Small intestine (tissue), 7 donors: ENCODE measurements at regions not wholly inside any gene's neighbourhood (a gene's known extent, or its start where the extent isn't known, plus 50 kb on each side); places are given as distances from the start of the nearest gene placed in this dataset.

Source experiments
- DNase-seq, 2 donors: peaks; one replicate each; pipeline versions ENCODE4 v3.0.0 to v3.0.0-alpha.2; 2013
- FAIRE-seq: peaks from 2 replicates; lab custom pipeline; 2012; peaks lifted over from hg19 to GRCh38; lab: Jason Lieb, UNC
- H3K27ac ChIP-seq, 3 donors: one replicate each; pipeline ENCODE4 v1.5.1; 2013; ENCODE audit warnings: low read length in 2 of 3, mild to moderate bottlenecking in 2 of 3, control low read depth in 1 of 3, inconsistent platforms in 1 of 3, low read depth in 1 of 3, moderate library complexity in 1 of 3
- H3K27me3 ChIP-seq, 3 donors: one replicate each; pipeline ENCODE4 v1.6.1; 2013; ENCODE audit warnings: low read length in 3 of 3, inconsistent platforms in 1 of 3; ENCODE audit not compliant: control insufficient read depth in 3 of 3, insufficient read depth in 3 of 3
- H3K36me3 ChIP-seq, 3 donors: one replicate each; pipeline ENCODE4 v1.6.1; 2013; ENCODE audit warnings: low read length in 3 of 3, inconsistent platforms in 1 of 3, low read depth in 1 of 3, mild to moderate bottlenecking in 1 of 3, moderate library complexity in 1 of 3; ENCODE audit not compliant: control insufficient read depth in 3 of 3, insufficient read depth in 2 of 3
- H3K4me1 ChIP-seq, 3 donors: one replicate each; pipeline ENCODE4 v1.6.1; 2013; ENCODE audit warnings: low read length in 2 of 3, inconsistent platforms in 1 of 3, low read depth in 1 of 3, mild to moderate bottlenecking in 1 of 3, moderate library complexity in 1 of 3; ENCODE audit not compliant: control insufficient read depth in 3 of 3, insufficient read depth in 2 of 3
- H3K4me3 ChIP-seq, 3 donors: one replicate each; pipeline ENCODE4 v1.5.1; 2013; ENCODE audit warnings: low read length in 3 of 3, control low read depth in 1 of 3, inconsistent platforms in 1 of 3, low read depth in 1 of 3, mild to moderate bottlenecking in 1 of 3, moderate library complexity in 1 of 3
- H3K9me3 ChIP-seq, 2 donors: one replicate each; pipeline ENCODE4 v1.6.1; 2013; ENCODE audit warnings: low read depth in 1 of 2, low read length in 1 of 2; ENCODE audit not compliant: control insufficient read depth in 2 of 2, insufficient read depth in 1 of 2
- WGBS, 3 donors: extraction: QIAGEN DNeasy Blood & Tissue Kit; methylation state at CpG; one replicate each; pipeline ENCODE4 v1.1.7; 2013; 5-methylcytosine and 5-hydroxymethylcytosine counted together
- donor health status: healthy with polysubstance abuse.
- donor health status: control.
- donor health status: control.
- donor health status: Bipolar disorder and iron deficiency.
- donor health status: healthy.

DNA sequence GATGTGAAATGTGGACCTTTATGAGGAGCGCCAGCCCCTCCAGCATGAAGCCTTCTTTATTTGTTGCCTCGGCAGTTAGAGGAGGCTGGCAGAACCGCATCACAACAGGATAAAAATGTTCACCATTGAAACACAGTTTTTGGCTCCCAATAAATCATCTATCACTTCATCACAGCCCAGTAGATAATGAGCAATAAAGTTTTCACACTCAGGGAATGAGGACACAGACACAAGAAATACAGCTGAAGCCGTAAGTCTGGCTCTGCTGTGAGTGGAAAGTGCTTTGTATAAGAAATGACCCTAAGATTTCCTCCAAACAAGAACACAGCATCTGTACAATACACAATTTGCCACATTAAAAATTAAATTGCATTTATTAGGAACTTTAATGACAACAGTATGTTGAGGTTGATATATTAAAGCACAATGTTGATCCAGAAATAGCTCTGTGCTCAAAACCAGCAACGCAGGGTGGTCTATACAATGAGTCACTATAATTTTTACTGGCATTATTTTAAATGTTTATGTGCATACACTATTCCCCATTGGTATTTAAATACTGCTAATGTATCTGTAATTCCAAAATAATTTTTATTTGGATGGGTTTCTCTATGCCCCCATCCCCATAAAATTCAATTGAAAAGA, 301.8 kb upstream of the MGMT start:
- no peak for FAIRE-seq
- H3K4me1 ChIP-seq: no peaks in the 10 kb centered on the region
- no peaks in the 10 kb centered on the region for H3K36me3 ChIP-seq
- no peaks in the 10 kb centered on the region for H3K9me3 ChIP-seq
- no peak for DNase-seq
- 80 to 83% (median 82%) methylated on average over 5 of the region's 5 CpGs for WGBS, 3 donors
- no peak overlapping the region for H3K27ac ChIP-seq
- H3K27me3 ChIP-seq: peaks cover 0 to 4% (median 0%) of the 10 kb centered on the region in 3 donors
- H3K4me3 ChIP-seq: no peak overlapping the region

DNA sequence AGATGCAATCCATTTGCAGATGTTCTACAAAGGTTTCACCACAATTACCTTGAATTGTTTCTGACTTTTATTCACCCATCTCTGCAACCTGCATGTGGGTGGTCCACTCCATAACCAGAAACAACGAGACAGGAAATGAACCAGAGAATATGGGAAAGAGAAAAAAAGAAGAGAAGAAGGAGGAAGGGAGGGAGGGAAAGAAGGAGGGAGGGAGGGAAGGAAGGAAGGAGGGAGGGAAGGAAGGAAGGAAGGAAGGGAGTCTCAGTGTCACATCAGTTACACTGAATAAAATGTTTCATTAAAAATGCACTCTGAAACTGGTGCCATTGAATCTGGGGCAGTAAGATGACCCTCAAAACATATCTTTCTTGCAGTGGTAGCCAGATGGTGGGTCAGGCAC, 301.3 kb upstream of the MGMT start:
- DNase-seq: no peak
- 21 to 46% (median 35%) methylated on average over 1 of the region's 1 CpG for WGBS, 3 donors
- Histone ChIP-seq H3K4me3 (no peak overlapping the region), H3K27ac (no peak overlapping the region), H3K27me3 (peaks cover 0 to 4% (median 0%) of the 10 kb centered on the region in 3 donors), H3K9me3 (no peaks in the 10 kb centered on the region), H3K36me3 (no peaks in the 10 kb centered on the region), H3K4me1 (no peaks in the 10 kb centered on the region)
- FAIRE-seq: no peak

DNA sequence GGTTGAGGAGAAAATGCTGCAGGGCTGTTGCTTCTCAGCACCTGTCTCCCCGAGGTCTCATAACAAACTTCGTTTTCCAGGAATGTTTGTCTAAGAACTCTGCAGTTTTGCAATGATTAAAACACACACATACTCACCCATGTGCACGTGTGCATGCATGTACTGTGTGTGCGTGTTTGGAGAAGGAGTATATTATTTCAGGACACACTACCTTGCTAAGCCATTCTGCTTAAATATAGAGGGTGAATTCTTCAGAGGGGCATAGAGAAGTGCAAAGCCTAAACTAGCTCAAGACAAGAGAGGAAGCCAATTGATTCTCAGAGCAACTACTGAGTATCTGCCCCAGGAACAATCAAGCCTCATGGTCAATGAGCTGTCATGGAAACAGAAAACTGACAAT, 298.4 kb upstream of the MGMT start:
- H3K9me3 ChIP-seq: no peaks in the 10 kb centered on the region
- H3K27me3 ChIP-seq: peaks cover 0 to 2% (median 0%) of the 10 kb centered on the region in 3 donors
- H3K36me3 ChIP-seq: no peaks in the 10 kb centered on the region
- no peak overlapping the region for H3K27ac ChIP-seq
- WGBS, 3 donors: 63 to 80% (median 65%) methylated on average over 4 of the region's 4 CpGs
- DNase-seq (no peak), FAIRE-seq (no peak)
- no peak overlapping the region for H3K4me3 ChIP-seq
- no peaks in the 10 kb centered on the region for H3K4me1 ChIP-seq

DNA sequence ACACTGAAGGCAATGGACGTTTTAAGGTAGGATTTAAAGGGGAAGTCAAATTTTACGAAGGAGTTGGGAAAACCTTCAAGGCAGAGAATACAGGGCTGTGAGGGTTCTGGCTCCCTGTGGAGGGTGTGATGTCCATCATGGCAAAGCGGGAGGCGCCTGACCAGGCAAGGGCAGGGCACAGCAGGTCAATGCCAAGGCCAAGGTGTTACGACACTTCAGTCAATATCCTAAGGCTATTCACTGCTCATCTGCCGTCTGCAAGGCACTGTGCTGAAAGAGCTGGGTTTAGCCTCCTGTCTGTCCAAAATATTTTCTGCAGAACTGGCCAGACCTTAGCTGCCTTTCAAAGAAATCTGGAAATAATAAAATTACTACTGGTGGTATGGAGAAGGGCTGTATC, 297.9 kb upstream of the MGMT start:
- 55 to 80% (median 76%) methylated on average over 6 of the region's 6 CpGs for WGBS, 3 donors
- Histone ChIP-seq H3K36me3 (no peaks in the 10 kb centered on the region), H3K4me3 (no peak overlapping the region), H3K27ac (no peak overlapping the region), H3K9me3 (no peaks in the 10 kb centered on the region), H3K4me1 (no peaks in the 10 kb centered on the region), H3K27me3 (peaks cover 0 to 2% (median 0%) of the 10 kb centered on the region in 3 donors)
- DNase-seq (no peak), FAIRE-seq (no peak)

DNA sequence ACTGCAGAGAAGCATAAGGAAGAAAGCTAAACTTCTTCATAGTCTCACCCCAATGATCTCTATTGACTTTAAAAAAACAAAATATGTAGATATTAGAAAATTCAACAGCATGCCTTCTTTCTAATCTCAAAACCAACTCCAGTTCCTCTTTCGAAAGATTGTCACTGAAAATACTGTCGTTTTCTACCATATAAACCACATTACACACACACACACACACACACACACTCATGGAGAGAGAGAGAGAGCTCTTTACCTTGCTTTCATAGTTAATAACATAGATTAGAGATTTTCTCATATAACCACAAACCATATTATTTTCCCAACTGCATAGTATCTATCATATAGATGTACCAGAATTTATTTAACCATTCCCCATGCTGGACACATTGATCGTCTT, 296.2 kb upstream of the MGMT start:
- H3K27me3 ChIP-seq: peaks cover 0 to 2% (median 0%) of the 10 kb centered on the region in 3 donors
- WGBS, 3 donors: 62 to 71% (median 65%) methylated on average over 3 of the region's 3 CpGs
- no peak overlapping the region for H3K4me3 ChIP-seq
- no peaks in the 10 kb centered on the region for H3K36me3 ChIP-seq
- no peaks in the 10 kb centered on the region for H3K9me3 ChIP-seq
- DNase-seq: no peak
- no peak for FAIRE-seq
- H3K27ac ChIP-seq: no peak overlapping the region
- H3K4me1 ChIP-seq: no peaks in the 10 kb centered on the region

DNA sequence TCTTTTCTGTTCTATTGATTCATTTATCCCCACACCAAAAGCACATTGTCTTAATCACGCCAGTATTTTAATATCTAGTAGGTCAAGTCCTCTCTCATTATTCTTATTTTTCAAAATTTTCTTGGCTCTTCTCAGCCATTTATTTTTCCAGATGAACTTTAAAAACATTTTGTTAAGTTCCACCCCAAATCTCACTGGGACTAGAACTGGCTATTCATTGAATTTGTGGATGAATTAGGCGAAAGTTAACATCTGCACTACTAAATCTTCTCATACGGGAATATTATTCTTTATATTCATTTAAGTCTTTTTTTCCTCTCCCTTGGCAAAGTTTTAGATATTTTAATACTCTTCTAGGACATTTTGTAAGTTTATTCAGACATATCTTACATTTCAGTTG, 295.2 kb upstream of the MGMT start:
- Histone ChIP-seq H3K9me3 (no peaks in the 10 kb centered on the region), H3K27ac (no peak overlapping the region), H3K4me3 (no peak overlapping the region), H3K4me1 (no peaks in the 10 kb centered on the region), H3K36me3 (no peaks in the 10 kb centered on the region), H3K27me3 (peaks cover 0 to 5% (median 0%) of the 10 kb centered on the region in 3 donors)
- DNase-seq (no peak), FAIRE-seq (no peak)
- WGBS, 3 donors: 71 to 77% (median 75%) methylated on average over 3 of the region's 3 CpGs

DNA sequence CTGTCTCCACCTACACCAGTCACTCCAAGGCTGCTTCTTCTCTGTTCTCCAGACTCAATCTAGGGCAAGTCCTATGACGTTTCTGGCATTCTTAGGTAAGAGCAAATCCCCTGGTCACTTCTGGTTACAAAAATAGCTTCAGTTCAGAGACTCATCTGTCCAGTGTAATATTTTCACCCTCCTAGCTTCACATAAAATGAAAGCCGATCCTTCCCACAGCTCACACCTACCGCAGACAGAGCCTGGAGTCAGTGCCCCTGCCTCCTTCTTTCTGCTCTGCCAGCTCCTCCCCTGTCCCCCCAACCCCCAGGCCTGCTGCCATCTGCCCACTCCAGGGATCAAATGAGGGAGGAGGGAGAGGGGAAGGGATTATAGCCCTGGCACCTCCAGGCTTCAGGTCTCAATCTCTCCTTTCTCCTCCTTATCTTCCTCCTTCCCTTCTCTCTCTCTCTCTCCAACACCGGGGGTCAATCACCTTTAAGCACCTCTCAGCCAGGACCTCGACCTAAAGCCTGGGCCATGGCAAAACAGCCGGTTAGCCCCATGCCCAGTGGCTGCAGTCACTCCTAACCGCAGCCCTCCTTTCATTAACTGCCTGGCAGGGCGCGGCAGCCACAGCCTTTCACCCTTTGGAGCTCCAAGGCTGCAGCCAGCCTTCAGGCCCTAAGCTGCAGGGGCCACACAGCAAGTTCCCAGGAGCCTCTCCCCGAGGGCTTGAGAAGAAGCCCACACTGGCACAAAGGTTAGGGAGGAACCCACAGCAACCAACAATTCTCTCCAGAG, 292.6 kb upstream of the MGMT start:
- H3K9me3 ChIP-seq: no peaks in the 10 kb centered on the region
- H3K4me1 ChIP-seq: no peaks in the 10 kb centered on the region
- no peaks in the 10 kb centered on the region for H3K36me3 ChIP-seq
- 59 to 78% (median 66%) methylated on average over 10 of the region's 10 CpGs for WGBS, 3 donors
- H3K27me3 ChIP-seq: peaks cover 0 to 4% (median 0%) of the 10 kb centered on the region in 3 donors
- no peak overlapping the region for H3K4me3 ChIP-seq
- no peak overlapping the region for H3K27ac ChIP-seq
- FAIRE-seq: no peak
- DNase-seq: no peak

DNA sequence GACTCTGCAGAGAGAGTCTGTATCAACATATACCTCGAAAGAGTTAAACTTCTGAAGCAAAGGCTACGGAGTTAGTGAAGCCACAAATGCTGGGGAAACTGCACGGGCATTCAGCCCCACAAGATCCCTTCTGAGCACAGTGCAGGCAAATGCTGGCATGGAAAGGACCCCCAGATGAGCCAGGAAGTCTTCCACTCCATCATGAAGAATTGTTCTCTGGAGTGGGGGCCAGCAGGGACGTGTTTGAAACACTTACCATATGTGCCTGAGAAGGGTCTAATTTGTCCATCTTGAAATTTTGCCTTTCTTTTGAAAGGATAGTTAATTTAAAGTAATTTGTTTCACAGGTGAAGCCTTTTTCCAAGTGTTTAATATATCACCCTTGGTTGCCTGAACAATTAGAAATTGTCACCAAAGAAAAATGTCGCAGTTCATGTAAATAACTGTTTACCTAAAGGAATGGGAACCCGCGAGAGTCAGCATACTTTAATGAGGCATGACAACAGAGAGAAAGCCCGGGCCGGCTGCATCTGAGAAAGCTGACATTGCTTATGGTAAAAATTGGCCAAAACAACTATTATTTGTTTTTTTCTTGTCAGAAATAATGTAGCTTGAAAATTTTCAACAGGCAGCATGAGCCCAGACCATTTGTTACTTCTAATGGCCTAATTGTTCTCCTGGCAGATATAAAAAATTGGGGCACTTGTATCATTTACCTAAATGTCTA, 287.6 kb upstream of the MGMT start:
- 54 to 69% (median 58%) methylated on average over 9 of the region's 9 CpGs for WGBS, 3 donors
- Histone ChIP-seq H3K27ac (no peak overlapping the region), H3K4me3 (no peak overlapping the region), H3K36me3 (no peaks in the 10 kb centered on the region), H3K27me3 (peaks cover 0 to 3% (median 0%) of the 10 kb centered on the region in 3 donors), H3K4me1 (no peaks in the 10 kb centered on the region), H3K9me3 (no peaks in the 10 kb centered on the region)
- DNase-seq (no peak), FAIRE-seq (no peak)
